ENCODE measurements at regions not wholly inside any gene's neighbourhood (a gene's known extent, or its start where the extent isn't known, plus 50 kb on each side); places are given as distances from the start of the nearest gene placed in this dataset.

DNA sequence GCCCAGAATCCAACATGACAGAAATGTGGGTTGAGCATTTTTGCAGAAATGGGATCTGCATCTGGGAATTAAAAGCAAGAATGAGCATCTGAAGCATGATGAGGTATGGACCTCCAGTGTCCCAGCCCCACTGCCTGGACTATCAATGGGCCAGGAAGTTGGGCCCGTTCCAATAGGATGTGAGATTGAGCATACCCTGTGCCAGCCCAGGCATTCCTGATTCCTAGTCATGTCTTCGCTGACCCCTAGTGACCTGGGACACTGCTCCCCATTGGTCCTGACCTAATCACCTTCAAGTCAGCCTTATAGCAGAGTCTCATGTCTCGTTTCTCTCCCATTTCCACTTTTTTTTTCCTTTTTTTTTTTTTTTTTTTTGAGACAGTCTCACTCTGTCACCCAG is 197.4 kb upstream of the IRX2 start:
- no peak for DNase-seq
- Mint-ChIP-seq H3K27me3 (ENCODE audit: insufficient read depth) (no peaks in the 10 kb centered on the region), H3K4me3 (no peak overlapping the region), H3K9me3 (peaks cover 36% of the 10 kb centered on the region), H3K36me3 (ENCODE audit: low read depth) (peaks cover 5% of the 10 kb centered on the region; the same call in 1 of the 2 replicates), H3K27ac (no peak overlapping the region), H3K4me1 (ENCODE audit: low read depth) (no peaks in the 10 kb centered on the region)
- TF ChIP-seq, protein P1, sequence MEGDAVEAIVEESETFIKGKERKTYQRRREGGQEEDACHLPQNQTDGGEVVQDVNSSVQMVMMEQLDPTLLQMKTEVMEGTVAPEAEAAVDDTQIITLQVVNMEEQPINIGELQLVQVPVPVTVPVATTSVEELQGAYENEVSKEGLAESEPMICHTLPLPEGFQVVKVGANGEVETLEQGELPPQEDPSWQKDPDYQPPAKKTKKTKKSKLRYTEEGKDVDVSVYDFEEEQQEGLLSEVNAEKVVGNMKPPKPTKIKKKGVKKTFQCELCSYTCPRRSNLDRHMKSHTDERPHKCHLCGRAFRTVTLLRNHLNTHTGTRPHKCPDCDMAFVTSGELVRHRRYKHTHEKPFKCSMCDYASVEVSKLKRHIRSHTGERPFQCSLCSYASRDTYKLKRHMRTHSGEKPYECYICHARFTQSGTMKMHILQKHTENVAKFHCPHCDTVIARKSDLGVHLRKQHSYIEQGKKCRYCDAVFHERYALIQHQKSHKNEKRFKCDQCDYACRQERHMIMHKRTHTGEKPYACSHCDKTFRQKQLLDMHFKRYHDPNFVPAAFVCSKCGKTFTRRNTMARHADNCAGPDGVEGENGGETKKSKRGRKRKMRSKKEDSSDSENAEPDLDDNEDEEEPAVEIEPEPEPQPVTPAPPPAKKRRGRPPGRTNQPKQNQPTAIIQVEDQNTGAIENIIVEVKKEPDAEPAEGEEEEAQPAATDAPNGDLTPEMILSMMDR (IDR thresholded peaks at IDR 0.05): no peak

DNA sequence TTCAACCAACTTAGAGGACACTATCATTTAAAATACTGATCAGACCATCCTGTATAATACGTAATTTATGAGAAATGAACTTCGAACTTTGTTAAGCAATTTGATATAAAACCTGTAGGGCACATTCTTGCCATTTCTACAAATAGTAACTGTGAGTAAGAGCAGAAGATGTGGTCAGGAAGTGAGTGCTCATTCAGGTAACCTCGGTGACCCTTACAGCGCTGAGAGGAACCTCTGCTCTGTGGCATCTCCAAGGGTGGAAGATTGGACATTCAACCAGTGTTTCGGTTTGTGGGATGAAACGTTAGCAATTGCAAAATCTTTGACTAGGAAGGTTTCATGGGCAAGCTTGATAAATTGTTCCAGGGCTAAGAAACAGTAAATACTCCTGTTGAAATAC is 194.8 kb upstream of the IRX2 start:
- H3K4me1 Mint-ChIP-seq (ENCODE audit: low read depth): no peaks in the 10 kb centered on the region
- H3K4me3 Mint-ChIP-seq: no peak overlapping the region
- no peak for DNase-seq
- H3K9me3 Mint-ChIP-seq: peaks cover 32% of the 10 kb centered on the region
- H3K36me3 Mint-ChIP-seq (ENCODE audit: low read depth): peaks cover 5% of the 10 kb centered on the region; the same call in 1 of the 2 replicates
- TF ChIP-seq, protein P1 (IDR thresholded peaks at IDR 0.05): no peak
- H3K27ac Mint-ChIP-seq: no peak overlapping the region
- H3K27me3 Mint-ChIP-seq (ENCODE audit: insufficient read depth): no peaks in the 10 kb centered on the region

DNA sequence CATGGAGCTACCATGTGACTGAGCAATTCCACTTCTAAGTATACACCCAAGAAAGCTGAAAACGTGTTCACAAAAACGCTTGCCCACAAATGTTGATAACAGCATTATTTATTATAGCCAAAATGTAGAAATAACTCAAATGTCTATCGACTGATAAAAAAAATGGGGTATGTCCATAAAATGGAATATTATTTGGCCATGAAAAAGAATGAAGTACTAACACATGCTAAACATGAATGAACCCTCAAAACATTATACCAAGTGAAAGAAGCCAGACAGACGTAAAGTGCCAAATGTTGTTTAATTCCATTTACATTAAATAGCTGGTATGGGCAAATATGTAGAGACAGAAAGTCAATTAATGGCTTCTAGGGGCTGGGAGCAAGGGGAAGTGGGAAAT is 184.9 kb upstream of the IRX2 start:
- Mint-ChIP-seq H3K9me3 (peaks cover 17% of the 10 kb centered on the region), H3K4me3 (no peak overlapping the region), H3K36me3 (ENCODE audit: low read depth) (no peaks in the 10 kb centered on the region; the same call in 1 of the 2 replicates), H3K4me1 (ENCODE audit: low read depth) (no peaks in the 10 kb centered on the region), H3K27me3 (ENCODE audit: insufficient read depth) (no peaks in the 10 kb centered on the region), H3K27ac (no peak overlapping the region)
- no peak for DNase-seq
- TF ChIP-seq, protein P1 (IDR thresholded peaks at IDR 0.05): no peak

- TF ChIP-seq, protein P1 (IDR thresholded peaks at IDR 0.05): no peak
- no peak for DNase-seq
- Mint-ChIP-seq H3K27me3 (ENCODE audit: insufficient read depth) (no peaks in the 10 kb centered on the region), H3K36me3 (ENCODE audit: low read depth) (peaks cover 10% of the 10 kb centered on the region; the same call in 1 of the 2 replicates), H3K27ac (no peak overlapping the region), H3K4me3 (no peak overlapping the region), H3K9me3 (peaks cover 46% of the 10 kb centered on the region), H3K4me1 (ENCODE audit: low read depth) (no peaks in the 10 kb centered on the region)
Observed at GRCh38 chr5:2929779-2930178, 178.3 kb upstream of the IRX2 start.

- Mint-ChIP-seq H3K4me3 (no peak overlapping the region), H3K4me1 (ENCODE audit: low read depth) (no peaks in the 10 kb centered on the region), H3K36me3 (ENCODE audit: low read depth) (no peaks in the 10 kb centered on the region), H3K27ac (no peak overlapping the region), H3K27me3 (ENCODE audit: insufficient read depth) (no peaks in the 10 kb centered on the region), H3K9me3 (peaks cover 43% of the 10 kb centered on the region)
- TF ChIP-seq, protein P1 (IDR thresholded peaks at IDR 0.05): no peak
- DNase-seq: no peak
Observed at GRCh38 chr5:2921651-2922050, 170.2 kb upstream of the IRX2 start.

DNA sequence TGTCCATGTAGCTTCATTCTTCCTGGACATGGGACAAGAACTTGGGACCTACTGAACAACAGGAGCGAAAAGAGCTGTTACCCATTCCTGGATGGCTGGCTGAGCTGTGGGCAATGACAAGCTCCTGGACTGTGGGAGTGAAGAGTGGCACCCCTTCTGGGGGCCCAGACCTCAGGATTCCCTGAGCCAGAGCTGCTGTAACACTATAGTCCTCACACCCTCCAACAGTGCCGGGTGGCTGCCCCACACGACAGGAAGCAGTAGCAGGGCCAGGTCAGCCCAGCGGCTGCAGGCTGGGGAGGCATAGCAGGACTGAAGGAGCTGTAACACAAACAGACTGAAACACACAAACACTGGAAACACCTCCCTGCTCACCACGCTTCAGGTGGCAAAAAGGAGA is 169.7 kb upstream of the IRX2 start:
- Mint-ChIP-seq H3K4me1 (ENCODE audit: low read depth) (no peaks in the 10 kb centered on the region), H3K27ac (no peak overlapping the region), H3K4me3 (no peak overlapping the region), H3K36me3 (ENCODE audit: low read depth) (no peaks in the 10 kb centered on the region), H3K9me3 (peaks cover 45% of the 10 kb centered on the region), H3K27me3 (ENCODE audit: insufficient read depth) (no peaks in the 10 kb centered on the region)
- DNase-seq: no peak
- TF ChIP-seq, protein P1 (IDR thresholded peaks at IDR 0.05): no peak

Measured in HFFc6 (cell line).